HEK293 (cell line): ENCODE measurements at regions not wholly inside any gene's neighbourhood (a gene's known extent, or its start where the extent isn't known, plus 50 kb on each side); places are given as distances from the start of the nearest gene placed in this dataset.

ENCODE experiments used
- GLI4 ChIP-seq: fragments of 450-650 bp; formaldehyde crosslinking; IDR thresholded peaks from 2 replicates; pipeline ENCODE4 v1.5.1; 2016; ENCODE audit warnings: missing biosample characterization, missing genetic modification characterization
- KLF16 ChIP-seq: fragments of 450-650 bp; formaldehyde crosslinking; IDR thresholded peaks from 2 replicates; pipeline ENCODE4 v1.5.1; 2017; ENCODE audit warnings: missing biosample characterization, missing genetic modification characterization
- PRDM1 ChIP-seq: fragments of 450-650 bp; formaldehyde crosslinking; IDR thresholded peaks from 2 replicates; pipeline ENCODE4; 2016; ENCODE audit warnings: missing biosample characterization, missing genetic modification characterization
- ZBTB11 ChIP-seq: fragments of 450-650 bp; formaldehyde crosslinking; conservative IDR thresholded peaks from 2 replicates; pipeline ENCODE4 v1.5.1; 2016; ENCODE audit warnings: low read depth, missing biosample characterization, missing genetic modification characterization
- ZNF157 ChIP-seq: fragments of 450-650 bp; formaldehyde crosslinking; IDR thresholded peaks from 2 replicates; pipeline ENCODE4 v1.5.1; 2016; ENCODE audit warnings: missing biosample characterization, missing genetic modification characterization
- ZNF274 ChIP-seq, 2 experiments: fragments of 200-500 bp in 1 of 2; fragments of 450-650 bp in 1 of 2; sonication (Bioruptor generic) in 1 of 2; formaldehyde crosslinking in 1 of 2; IDR thresholded peaks; 2 replicates each; pipeline versions ENCODE4 v1.5.1 to v1.6.1; 2014 to 2016; ENCODE audit warnings: borderline replicate concordance in 1 of 2, inconsistent platforms in 1 of 2, low read length in 1 of 2, missing biosample characterization in 1 of 2, missing genetic modification characterization in 1 of 2
- ZNF645 ChIP-seq: fragments of 450-650 bp; formaldehyde crosslinking; IDR thresholded peaks from 2 replicates; pipeline ENCODE4; 2016; ENCODE audit warnings: missing biosample characterization, missing genetic modification characterization
- TF ChIP-seq, protein P1 (sequence below): fragments of 450-650 bp; formaldehyde crosslinking; IDR thresholded peaks from 2 replicates; pipeline ENCODE4 v1.5.1; 2016; ENCODE audit warnings: missing biosample characterization, missing genetic modification characterization
- TF ChIP-seq, protein P2 (sequence below): fragments of 450-650 bp; formaldehyde crosslinking; IDR thresholded peaks from 2 replicates; pipeline ENCODE4 v1.5.1; 2016; ENCODE audit warnings: missing biosample characterization, missing genetic modification characterization
- TF ChIP-seq, protein P3 (sequence below): fragments of 450-650 bp; formaldehyde crosslinking; IDR thresholded peaks from 2 replicates; pipeline ENCODE4 v1.5.1; 2016; ENCODE audit warnings: missing biosample characterization, missing genetic modification characterization

- TF ChIP-seq, protein P1, sequence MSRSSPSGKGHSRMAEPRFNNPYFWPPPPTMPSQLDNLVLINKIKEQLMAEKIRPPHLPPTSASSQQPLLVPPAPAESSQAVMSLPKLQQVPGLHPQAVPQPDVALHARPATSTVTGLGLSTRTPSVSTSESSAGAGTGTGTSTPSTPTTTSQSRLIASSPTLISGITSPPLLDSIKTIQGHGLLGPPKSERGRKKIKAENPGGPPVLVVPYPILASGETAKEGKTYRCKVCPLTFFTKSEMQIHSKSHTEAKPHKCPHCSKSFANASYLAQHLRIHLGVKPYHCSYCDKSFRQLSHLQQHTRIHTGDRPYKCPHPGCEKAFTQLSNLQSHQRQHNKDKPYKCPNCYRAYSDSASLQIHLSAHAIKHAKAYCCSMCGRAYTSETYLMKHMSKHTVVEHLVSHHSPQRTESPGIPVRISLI (tag by site-specific recombination), result no peak
- no peak for TF ChIP-seq GLI4 (tag by site-specific recombination)
- TF ChIP-seq, protein P2, sequence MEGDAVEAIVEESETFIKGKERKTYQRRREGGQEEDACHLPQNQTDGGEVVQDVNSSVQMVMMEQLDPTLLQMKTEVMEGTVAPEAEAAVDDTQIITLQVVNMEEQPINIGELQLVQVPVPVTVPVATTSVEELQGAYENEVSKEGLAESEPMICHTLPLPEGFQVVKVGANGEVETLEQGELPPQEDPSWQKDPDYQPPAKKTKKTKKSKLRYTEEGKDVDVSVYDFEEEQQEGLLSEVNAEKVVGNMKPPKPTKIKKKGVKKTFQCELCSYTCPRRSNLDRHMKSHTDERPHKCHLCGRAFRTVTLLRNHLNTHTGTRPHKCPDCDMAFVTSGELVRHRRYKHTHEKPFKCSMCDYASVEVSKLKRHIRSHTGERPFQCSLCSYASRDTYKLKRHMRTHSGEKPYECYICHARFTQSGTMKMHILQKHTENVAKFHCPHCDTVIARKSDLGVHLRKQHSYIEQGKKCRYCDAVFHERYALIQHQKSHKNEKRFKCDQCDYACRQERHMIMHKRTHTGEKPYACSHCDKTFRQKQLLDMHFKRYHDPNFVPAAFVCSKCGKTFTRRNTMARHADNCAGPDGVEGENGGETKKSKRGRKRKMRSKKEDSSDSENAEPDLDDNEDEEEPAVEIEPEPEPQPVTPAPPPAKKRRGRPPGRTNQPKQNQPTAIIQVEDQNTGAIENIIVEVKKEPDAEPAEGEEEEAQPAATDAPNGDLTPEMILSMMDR (tag by site-specific recombination), result no peak
- TF ChIP-seq ZNF645 (tag by site-specific recombination), result no peak
- TF ChIP-seq PRDM1, result no peak
- TF ChIP-seq KLF16, result no peak
- TF ChIP-seq, protein P3, sequence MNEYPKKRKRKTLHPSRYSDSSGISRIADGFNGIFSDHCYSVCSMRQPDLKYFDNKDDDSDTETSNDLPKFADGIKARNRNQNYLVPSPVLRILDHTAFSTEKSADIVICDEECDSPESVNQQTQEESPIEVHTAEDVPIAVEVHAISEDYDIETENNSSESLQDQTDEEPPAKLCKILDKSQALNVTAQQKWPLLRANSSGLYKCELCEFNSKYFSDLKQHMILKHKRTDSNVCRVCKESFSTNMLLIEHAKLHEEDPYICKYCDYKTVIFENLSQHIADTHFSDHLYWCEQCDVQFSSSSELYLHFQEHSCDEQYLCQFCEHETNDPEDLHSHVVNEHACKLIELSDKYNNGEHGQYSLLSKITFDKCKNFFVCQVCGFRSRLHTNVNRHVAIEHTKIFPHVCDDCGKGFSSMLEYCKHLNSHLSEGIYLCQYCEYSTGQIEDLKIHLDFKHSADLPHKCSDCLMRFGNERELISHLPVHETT (tag by site-specific recombination), result no peak
- TF ChIP-seq ZNF157, result no peak
- no peak for TF ChIP-seq ZBTB11 (tag by site-specific recombination)
- TF ChIP-seq ZNF274 (IDR thresholded peaks at IDR 0.05; ENCODE audit: low read length), result no peak
- no peak for TF ChIP-seq ZNF274 (tag by site-specific recombination; IDR thresholded peaks at IDR 0.05; ENCODE audit: borderline replicate concordance)
Observed at GRCh38 chr4:178259566-178259965, 817.3 kb upstream of the AGA start.
